SU-DHL-6 (cell line): ENCODE measurements at regions not wholly inside any gene's neighbourhood (a gene's known extent, or its start where the extent isn't known, plus 50 kb on each side); places are given as distances from the start of the nearest gene placed in this dataset.

Experiments
- H2AFZ ChIP-seq: fragments of 200-600 bp; sonication (generic); 2 replicates; pipeline ENCODE4 v1.6.1; 2014; ENCODE audit warnings: low read depth, mild to moderate bottlenecking, moderate library complexity, mixed read lengths, antibody characterized with exemption, low read length; ENCODE audit not compliant: severe bottlenecking
- H3F3A ChIP-seq: fragments of 200-600 bp; shearing (Covaris generic); 2 replicates; pipeline ENCODE4 v1.6.0; 2016; ENCODE audit warnings: antibody characterized with exemption, mild to moderate bottlenecking; ENCODE audit not compliant: insufficient read depth
- H3K27ac ChIP-seq: fragments of 200-600 bp; sonication (generic); 2 replicates; pipeline ENCODE4 v1.5.1; 2016; ENCODE audit warnings: low read depth, mild to moderate bottlenecking, low read length, moderate library complexity, mixed read lengths
- H3K27me3 ChIP-seq: fragments of 200-600 bp; sonication (generic), shearing (Covaris generic); 2 replicates; pipeline ENCODE4 v1.6.0; 2014; ENCODE audit warnings: mild to moderate bottlenecking, low read length
- H3K36me3 ChIP-seq: fragments of 200-600 bp; sonication (generic); 2 replicates; pipeline ENCODE4 v1.6.1; 2014; ENCODE audit warnings: mild to moderate bottlenecking, low read length, mixed read lengths
- H3K4me2 ChIP-seq: fragments of 300-600, 200-600 bp; shearing (Covaris generic), sonication (generic); 2 replicates; pipeline ENCODE4 v1.6.0; 2014; ENCODE audit warnings: low read length, low read depth, mild to moderate bottlenecking; ENCODE audit not compliant: poor library complexity, severe bottlenecking
- H3K4me3 ChIP-seq: fragments of 200-600 bp; sonication (generic); 2 replicates; pipeline ENCODE4 v1.5.1; 2014; ENCODE audit warnings: antibody characterized with exemption, low read length, mild to moderate bottlenecking, mixed read lengths; ENCODE audit not compliant: insufficient read depth, poor library complexity, severe bottlenecking
- H3K79me2 ChIP-seq: fragments of 200-600 bp; sonication (generic); 2 replicates; pipeline ENCODE4 v1.6.1; 2014; ENCODE audit warnings: mild to moderate bottlenecking, low read length, moderate library complexity; ENCODE audit not compliant: insufficient read depth
- H3K9ac ChIP-seq: fragments of 200-600 bp; sonication (generic); 2 replicates; pipeline ENCODE4 v1.7.0; 2014; ENCODE audit warnings: mild to moderate bottlenecking, low read length
- H3K9me2 ChIP-seq: fragments of 200-600 bp; sonication (generic); replicated peaks from 2 replicates; pipeline ENCODE4 v1.6.1; 2014; ENCODE audit warnings: low read length; ENCODE audit not compliant: insufficient read depth
- H3K9me3 ChIP-seq: fragments of 200-600 bp; sonication (generic); 2 replicates; pipeline ENCODE4 v1.6.1; 2014; ENCODE audit warnings: low read length, mixed read lengths; ENCODE audit not compliant: insufficient read depth
- H4K20me1 ChIP-seq: fragments of 200-600 bp; sonication (generic); 2 replicates; pipeline ENCODE4 v1.6.1; 2014; ENCODE audit warnings: low read depth, mild to moderate bottlenecking, antibody characterized with exemption, low read length, moderate library complexity, mixed read lengths
- CTCF ChIP-seq: fragments of 200-600 bp; sonication (generic); IDR thresholded peaks from one replicate; pipeline ENCODE4 v1.5.1; 2017; ENCODE audit warnings: antibody characterized with exemption, mild to moderate bottlenecking, low read length, moderate library complexity; ENCODE audit not compliant: insufficient read depth, poor library complexity, severe bottlenecking
- EZH2phosphoT487 ChIP-seq: fragments of 200-600 bp; sonication (generic), shearing (Covaris generic); conservative IDR thresholded peaks from 2 replicates; pipeline ENCODE4 v1.6.1; 2018; ENCODE audit warnings: mild to moderate bottlenecking, antibody characterized with exemption, low read length, moderate library complexity, mixed read lengths

GRCh38 chr12:9379023-9379742, 171.0 kb upstream of the PZP start:
- H4K20me1 ChIP-seq: no peaks in the 10 kb centered on the region
- H3K9me2 ChIP-seq: no peaks in the 10 kb centered on the region
- no peaks in the 10 kb centered on the region for H3K27me3 ChIP-seq
- no peaks in the 10 kb centered on the region for H3K36me3 ChIP-seq
- no peaks in the 10 kb centered on the region for H3K9me3 ChIP-seq
- no peak overlapping the region for H2AFZ ChIP-seq
- H3K4me3 ChIP-seq: no peak overlapping the region
- no peaks in the 10 kb centered on the region for H3F3A ChIP-seq
- no peak for TF ChIP-seq EZH2phosphoT487
- TF ChIP-seq CTCF: no peak
- no peak overlapping the region for H3K4me2 ChIP-seq
- H3K79me2 ChIP-seq: no peaks in the 10 kb centered on the region
- no peak overlapping the region for H3K27ac ChIP-seq
- no peak overlapping the region for H3K9ac ChIP-seq

- H3K79me2 ChIP-seq: no peaks in the 10 kb centered on the region
- no peaks in the 10 kb centered on the region for H3K9me2 ChIP-seq
- H3K27me3 ChIP-seq: no peaks in the 10 kb centered on the region
- no peak overlapping the region for H3K4me3 ChIP-seq
- no peaks in the 10 kb centered on the region for H3F3A ChIP-seq
- H3K4me2 ChIP-seq: no peak overlapping the region
- H3K9ac ChIP-seq: no peak overlapping the region
- no peaks in the 10 kb centered on the region for H3K36me3 ChIP-seq
- H3K27ac ChIP-seq: no peak overlapping the region
- no peak overlapping the region for H2AFZ ChIP-seq
- H4K20me1 ChIP-seq: no peaks in the 10 kb centered on the region
- no peaks in the 10 kb centered on the region for H3K9me3 ChIP-seq
- TF ChIP-seq EZH2phosphoT487 (no peak), CTCF (no peak)
Measured at GRCh38 chr12:9378430-9378835, 170.2 kb upstream of the PZP start.

- Histone ChIP-seq H3K4me2 (no peak overlapping the region), H3K9me2 (no peaks in the 10 kb centered on the region), H3K27ac (no peak overlapping the region), H3K9me3 (no peaks in the 10 kb centered on the region), H3K36me3 (no peaks in the 10 kb centered on the region), H3K79me2 (no peaks in the 10 kb centered on the region), H3K4me3 (no peak overlapping the region), H2AFZ (no peak overlapping the region), H3K27me3 (no peaks in the 10 kb centered on the region), H3F3A (no peaks in the 10 kb centered on the region), H4K20me1 (no peaks in the 10 kb centered on the region), H3K9ac (no peak overlapping the region)
- TF ChIP-seq EZH2phosphoT487 (no peak), CTCF (no peak)
Measured at GRCh38 chr12:9372202-9372601, 164.0 kb upstream of the PZP start.
